ENCODE measurements at regions not wholly inside any gene's neighbourhood (a gene's known extent, or its start where the extent isn't known, plus 50 kb on each side); places are given as distances from the start of the nearest gene placed in this dataset.

DNA sequence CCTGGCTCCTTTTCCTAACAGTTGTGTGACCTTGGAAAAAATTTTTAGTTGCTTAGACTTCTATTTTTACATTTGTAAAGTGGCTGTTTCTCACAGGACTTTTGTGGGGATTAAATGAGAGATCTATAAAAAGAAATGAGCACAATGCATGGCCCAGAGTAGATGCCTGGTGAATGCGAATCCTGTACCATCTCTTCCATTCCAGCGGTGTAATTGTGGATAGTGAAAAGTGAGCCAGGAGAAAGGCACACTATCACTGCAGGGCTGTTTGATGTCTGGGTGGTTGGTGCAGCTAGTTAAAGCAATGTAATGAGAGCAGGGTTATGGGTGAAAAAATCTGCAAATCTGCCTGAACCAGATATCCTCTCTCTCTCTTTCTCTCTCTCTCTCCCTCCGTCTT lies 347.5 kb upstream of the CITED2 start:
- TF ChIP-seq, protein P1, sequence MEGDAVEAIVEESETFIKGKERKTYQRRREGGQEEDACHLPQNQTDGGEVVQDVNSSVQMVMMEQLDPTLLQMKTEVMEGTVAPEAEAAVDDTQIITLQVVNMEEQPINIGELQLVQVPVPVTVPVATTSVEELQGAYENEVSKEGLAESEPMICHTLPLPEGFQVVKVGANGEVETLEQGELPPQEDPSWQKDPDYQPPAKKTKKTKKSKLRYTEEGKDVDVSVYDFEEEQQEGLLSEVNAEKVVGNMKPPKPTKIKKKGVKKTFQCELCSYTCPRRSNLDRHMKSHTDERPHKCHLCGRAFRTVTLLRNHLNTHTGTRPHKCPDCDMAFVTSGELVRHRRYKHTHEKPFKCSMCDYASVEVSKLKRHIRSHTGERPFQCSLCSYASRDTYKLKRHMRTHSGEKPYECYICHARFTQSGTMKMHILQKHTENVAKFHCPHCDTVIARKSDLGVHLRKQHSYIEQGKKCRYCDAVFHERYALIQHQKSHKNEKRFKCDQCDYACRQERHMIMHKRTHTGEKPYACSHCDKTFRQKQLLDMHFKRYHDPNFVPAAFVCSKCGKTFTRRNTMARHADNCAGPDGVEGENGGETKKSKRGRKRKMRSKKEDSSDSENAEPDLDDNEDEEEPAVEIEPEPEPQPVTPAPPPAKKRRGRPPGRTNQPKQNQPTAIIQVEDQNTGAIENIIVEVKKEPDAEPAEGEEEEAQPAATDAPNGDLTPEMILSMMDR (IDR thresholded peaks at IDR 0.05), result no peak
- no peak for TF ChIP-seq ZFX (IDR thresholded peaks at IDR 0.05; ENCODE audit: borderline replicate concordance)
